H1 (cell line): ENCODE measurements at regions not wholly inside any gene's neighbourhood (a gene's known extent, or its start where the extent isn't known, plus 50 kb on each side); places are given as distances from the start of the nearest gene placed in this dataset.

Experiments used
- CTCF ChIA-PET: fragments of 300-600 bp; sonication (Branson Sonifier 250); formaldehyde crosslinking; loops from one replicate; lab custom pipeline; 2021; ENCODE audit not compliant: partially characterized antibody; lab: Charles Lee
- POLR2A ChIA-PET: fragments of 300-600 bp; sonication (Branson Sonifier 250); formaldehyde crosslinking; loops from one replicate; lab custom pipeline; 2021; ENCODE audit warnings: inconsistent platforms; ENCODE audit not compliant: partially characterized antibody; lab: Charles Lee
- DNase-seq, 2 experiments: peaks; one replicate each; pipeline versions ENCODE4 v3.0.0 to v3.0.0-alpha.2; 2010 to 2022; ENCODE audit warnings: low spot score in 2 of 2, low read depth in 1 of 2, mixed read lengths in 1 of 2
- FAIRE-seq: peaks from 2 replicates; lab custom pipeline; 2011; peaks lifted over from hg19 to GRCh38; lab: Jason Lieb, UNC
- H2AFZ ChIP-seq: 2 replicates; pipeline ENCODE4 v1.8.1; 2012; ENCODE audit warnings: low read length, inconsistent platforms
- H2AK5ac ChIP-seq: 2 replicates; pipeline ENCODE4 v1.6.1; 2013; ENCODE audit warnings: low read depth, low read length
- H2BK120ac ChIP-seq: replicated peaks from 2 replicates; pipeline ENCODE3; 2013; ENCODE audit warnings: low read depth, low read length, inconsistent platforms
- H2BK12ac ChIP-seq: 2 replicates; pipeline ENCODE4 v1.6.1; 2013; ENCODE audit warnings: low read depth, low read length
- H2BK15ac ChIP-seq: 2 replicates; pipeline ENCODE4 v1.6.1; 2013; ENCODE audit warnings: low read length
- H2BK20ac ChIP-seq: 2 replicates; pipeline ENCODE4 v1.6.1; 2013; ENCODE audit warnings: low read length
- H2BK5ac ChIP-seq: 2 replicates; pipeline ENCODE4 v1.6.1; 2013; ENCODE audit warnings: low read depth, low read length
- H3K14ac ChIP-seq: 2 replicates; pipeline ENCODE4 v1.6.1; 2013; ENCODE audit warnings: inconsistent platforms; ENCODE audit not compliant: insufficient read length
- H3K18ac ChIP-seq: 2 replicates; pipeline ENCODE4 v1.6.1; 2013; ENCODE audit warnings: low read length; ENCODE audit errors: extremely low read depth
- H3K23ac ChIP-seq: 2 replicates; pipeline ENCODE4 v1.6.1; 2013; ENCODE audit warnings: inconsistent platforms; ENCODE audit not compliant: insufficient read length
- H3K23me2 ChIP-seq: 2 replicates; pipeline ENCODE4 v1.6.1; 2013; ENCODE audit warnings: low read depth, low read length
- H3K27ac ChIP-seq: 2 replicates; pipeline ENCODE4 v1.6.1; 2011; ENCODE audit warnings: low read depth, low read length, inconsistent platforms
- H3K27me3 ChIP-seq, 4 experiments: replicated peaks in 1 of 4; 1 replicate in 1 of 4; 2 replicates in 3 of 4; pipeline versions ENCODE4 v1.6.1 to v1.8.1; 2011 to 2013; ENCODE audit warnings: low read length in 3 of 4, mild to moderate bottlenecking in 3 of 4, inconsistent platforms in 2 of 4, mixed read lengths in 2 of 4, moderate library complexity in 1 of 4; ENCODE audit not compliant: control insufficient read depth in 3 of 4, insufficient read depth in 3 of 4; ENCODE audit errors: extremely low read depth in 1 of 4
- H3K36me3 ChIP-seq, 4 experiments: 2 replicates each; pipeline versions ENCODE4 v1.6.1 to v1.8.1; 2011 to 2013; ENCODE audit warnings: mild to moderate bottlenecking in 4 of 4, low read length in 3 of 4, moderate library complexity in 2 of 4, control low read depth in 1 of 4, inconsistent platforms in 1 of 4; ENCODE audit not compliant: insufficient read depth in 4 of 4, control insufficient read depth in 2 of 4
- H3K4ac ChIP-seq: replicated peaks from 2 replicates; pipeline ENCODE3; 2013; ENCODE audit warnings: low read length, low read depth, mixed read lengths, inconsistent platforms; ENCODE audit not compliant: insufficient read length
- H3K4me1 ChIP-seq, 4 experiments: replicated peaks in 1 of 4; 1 replicate in 1 of 4; 2 replicates in 3 of 4; pipeline versions ENCODE4 v1.6.1 to v1.8.1; 2011 to 2013; ENCODE audit warnings: low read length in 3 of 4, inconsistent platforms in 2 of 4, mixed read lengths in 1 of 4; ENCODE audit not compliant: insufficient read depth in 4 of 4, control insufficient read depth in 3 of 4
- H3K4me2 ChIP-seq, 2 experiments: 2 replicates each; pipeline versions ENCODE4 v1.6.1 to v1.8.1; 2011 to 2013; ENCODE audit warnings: low read depth in 2 of 2, low read length in 2 of 2, control low read depth in 1 of 2, inconsistent platforms in 1 of 2, mild to moderate bottlenecking in 1 of 2; ENCODE audit not compliant: insufficient read depth in 1 of 2
- H3K4me3 ChIP-seq, 4 experiments: fragments of 200-600, 300-600 bp in 1 of 4; sonication (generic), shearing (Covaris generic), sonication (Bioruptor Twin) in 1 of 4; 2 replicates each; pipeline versions ENCODE4 v1.5.1 to v1.8.1; 2011 to 2016; ENCODE audit warnings: low read length in 4 of 4, low read depth in 3 of 4, control low read depth in 2 of 4, inconsistent platforms in 2 of 4, mild to moderate bottlenecking in 2 of 4, mixed read lengths in 1 of 4, moderate library complexity in 1 of 4; ENCODE audit not compliant: insufficient read depth in 2 of 4; ENCODE audit errors: extremely low read depth in 1 of 4
- H3K56ac ChIP-seq: replicated peaks from 2 replicates; pipeline ENCODE3; 2013; ENCODE audit warnings: low read depth, mild to moderate bottlenecking, mixed read lengths, low read length, inconsistent platforms; ENCODE audit not compliant: insufficient read length
- H3K79me1 ChIP-seq: 2 replicates; pipeline ENCODE4 v1.6.1; 2013; ENCODE audit warnings: low read depth, low read length, control low read depth
- H3K79me2 ChIP-seq, 2 experiments: 2 replicates each; pipeline versions ENCODE4 v1.6.1 to v1.8.1; 2012 to 2013; ENCODE audit warnings: low read length in 2 of 2, mild to moderate bottlenecking in 2 of 2, inconsistent platforms in 1 of 2; ENCODE audit not compliant: insufficient read depth in 2 of 2, control insufficient read depth in 1 of 2
- H3K9ac ChIP-seq, 4 experiments: replicated peaks in 1 of 4; 1 replicate in 1 of 4; 2 replicates in 3 of 4; pipeline versions ENCODE4 v1.6.1 to v1.8.1; 2011 to 2013; ENCODE audit warnings: low read depth in 3 of 4, low read length in 3 of 4, control low read depth in 2 of 4, mild to moderate bottlenecking in 2 of 4, moderate library complexity in 2 of 4, inconsistent platforms in 1 of 4; ENCODE audit errors: extremely low read depth in 1 of 4
- H3K9me3 ChIP-seq, 2 experiments: 2 replicates each; pipeline versions ENCODE4 v1.6.1 to v1.8.1; 2012 to 2013; ENCODE audit warnings: mild to moderate bottlenecking in 2 of 2, moderate library complexity in 2 of 2, control low read depth in 1 of 2, inconsistent platforms in 1 of 2, low read depth in 1 of 2, low read length in 1 of 2, mixed read lengths in 1 of 2; ENCODE audit not compliant: insufficient read depth in 2 of 2
- H4K20me1 ChIP-seq, 2 experiments: replicated peaks in 1 of 2; 2 replicates each; pipeline versions ENCODE3 to v1.8.1; 2011 to 2013; ENCODE audit warnings: inconsistent platforms in 2 of 2, low read length in 2 of 2, mild to moderate bottlenecking in 1 of 2; ENCODE audit not compliant: insufficient read depth in 2 of 2, control insufficient read depth in 1 of 2
- H4K5ac ChIP-seq: 2 replicates; pipeline ENCODE4 v1.6.1; 2013; ENCODE audit warnings: low read length, low read depth, mixed read lengths, inconsistent platforms; ENCODE audit not compliant: insufficient read length
- H4K8ac ChIP-seq: 2 replicates; pipeline ENCODE4 v1.8.0; 2013; ENCODE audit warnings: mild to moderate bottlenecking, moderate library complexity, low read length, inconsistent platforms; ENCODE audit not compliant: insufficient read depth; ENCODE audit errors: extremely low read depth
- H4K91ac ChIP-seq: replicated peaks from 2 replicates; pipeline ENCODE3; 2013; ENCODE audit warnings: low read length, mixed read lengths, inconsistent platforms; ENCODE audit not compliant: insufficient read length
- BACH1 ChIP-seq: IDR thresholded peaks from 2 replicates; pipeline ENCODE4 v1.6.1; 2012; ENCODE audit warnings: low read length, improper control_type of control experiment
- CHD1 ChIP-seq: IDR thresholded peaks from 2 replicates; pipeline ENCODE4 v1.6.1; 2012; ENCODE audit warnings: low read depth, low read length, improper control_type of control experiment
- CREB1 ChIP-seq: IDR thresholded peaks from 2 replicates; pipeline ENCODE4 v1.6.1; 2012; ENCODE audit warnings: inconsistent platforms
- CTCF ChIP-seq, 3 experiments: IDR thresholded peaks; 1 replicate in 2 of 3; 2 replicates in 1 of 3; pipeline versions ENCODE4 v1.5.1 to v1.6.1; 2011; ENCODE audit warnings: low read length in 3 of 3, mild to moderate bottlenecking in 3 of 3, inconsistent platforms in 2 of 3, low read depth in 1 of 3, moderate library complexity in 1 of 3; ENCODE audit not compliant: insufficient read depth in 1 of 3; ENCODE audit errors: control extremely low read depth in 1 of 3
- NRF1 ChIP-seq: IDR thresholded peaks from 2 replicates; pipeline ENCODE4 v1.6.1; 2011; ENCODE audit warnings: mild to moderate bottlenecking, low read depth, low read length, improper control_type of control experiment
- POLR2A ChIP-seq, 2 experiments: IDR thresholded peaks; 1 replicate in 1 of 2; 2 replicates in 1 of 2; pipeline ENCODE4 v1.6.1; 2011; ENCODE audit warnings: low read depth in 2 of 2, low read length in 2 of 2, mild to moderate bottlenecking in 2 of 2; ENCODE audit errors: control extremely low read depth in 1 of 2
- SIX5 ChIP-seq: IDR thresholded peaks from 2 replicates; pipeline ENCODE4 v1.6.1; 2011; ENCODE audit warnings: mild to moderate bottlenecking, low read depth, low read length
- SP2 ChIP-seq: IDR thresholded peaks from 2 replicates; pipeline ENCODE4 v1.6.1; 2012; ENCODE audit warnings: mild to moderate bottlenecking, low read length, inconsistent platforms
- SUZ12 ChIP-seq: fragments of 200-600 bp; sonication (generic); IDR thresholded peaks from 2 replicates; pipeline ENCODE4 v1.6.1; 2012; ENCODE audit warnings: mild to moderate bottlenecking, inconsistent platforms, low read length, moderate library complexity, mixed read lengths
- TCF12 ChIP-seq: IDR thresholded peaks from 2 replicates; pipeline ENCODE4 v1.6.1; 2011; ENCODE audit warnings: low read depth, mild to moderate bottlenecking, low read length
- TEAD4 ChIP-seq: IDR thresholded peaks from 2 replicates; pipeline ENCODE4 v1.6.1; 2012; ENCODE audit warnings: low read depth, low read length, inconsistent platforms, mixed read lengths
- ZNF274 ChIP-seq: IDR thresholded peaks from 2 replicates; pipeline ENCODE4 v1.7.0; 2012; ENCODE audit warnings: low read length, borderline replicate concordance; ENCODE audit errors: extremely low read depth
- WGBS, 2 experiments: shearing (Covaris generic) in 1 of 2; methylation state at CpG; one replicate each; pipeline versions ENCODE4 v1.1.6 to v1.1.7; 2013 to 2015; ENCODE audit warnings: low lambda C conversion rate in 2 of 2, mixed read lengths in 2 of 2, inconsistent platforms in 1 of 2, low coverage in 1 of 2, missing lambda C conversion rate in 1 of 2; ENCODE audit not compliant: insufficient replicate concordance in 2 of 2, insufficient coverage in 1 of 2, insufficient read length in 1 of 2; ENCODE audit errors: extremely low coverage in 1 of 2, missing lambda C conversion rate in 1 of 2; 5-methylcytosine and 5-hydroxymethylcytosine counted together
- TF ChIP-seq, protein P1 (sequence below): IDR thresholded peaks from 2 replicates; pipeline ENCODE4 v1.6.1; 2012; ENCODE audit warnings: inconsistent platforms

DNA sequence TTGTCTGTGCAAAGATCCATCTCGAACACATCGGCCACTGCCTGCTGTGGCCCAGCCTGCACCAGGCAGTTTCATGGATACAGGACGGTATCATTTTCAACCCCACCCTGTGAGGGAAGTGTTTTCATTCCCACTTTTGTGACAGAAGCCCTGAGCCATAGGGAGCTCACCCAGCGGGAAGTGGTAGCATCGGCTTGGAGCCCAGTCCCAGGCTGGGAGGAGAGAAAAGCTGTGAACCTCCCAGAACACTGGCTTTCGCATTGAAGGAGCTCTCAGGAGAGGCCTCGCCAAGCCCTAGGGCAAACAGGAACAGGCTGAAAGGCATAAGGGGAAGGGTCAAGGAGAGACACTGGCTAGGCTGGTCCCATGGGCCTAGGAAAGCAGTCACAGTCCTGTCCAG is 166.1 kb downstream of the TFCP2L1 start:
- POLR2A ChIA-PET, result interaction anchor here (0.6 to 2.0 kb wide), 2 partner anchors 43 to 90 kb away, joined by 3 to 7 read pairs; no protein-coding TSS in a partner anchor
- TF ChIP-seq TCF12, result no peak
- TF ChIP-seq BACH1, result no peak
- TF ChIP-seq TEAD4, result no peak
- TF ChIP-seq POLR2A (IDR thresholded peaks at IDR 0.05; ENCODE audit: control extremely low read depth in 1 of 2, low read depth in 2 of 2, low read length in 2 of 2), result no peak
- no peak for TF ChIP-seq SIX5
- TF ChIP-seq, protein P1, sequence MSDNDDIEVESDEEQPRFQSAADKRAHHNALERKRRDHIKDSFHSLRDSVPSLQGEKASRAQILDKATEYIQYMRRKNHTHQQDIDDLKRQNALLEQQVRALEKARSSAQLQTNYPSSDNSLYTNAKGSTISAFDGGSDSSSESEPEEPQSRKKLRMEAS, result no peak
- no peak for TF ChIP-seq CTCF (IDR thresholded peaks at IDR 0.05; ENCODE audit: control extremely low read depth in 1 of 3, insufficient read depth in 1 of 3, low read depth in 1 of 3, low read length in 3 of 3)
- TF ChIP-seq CHD1, result no peak
- no peak for TF ChIP-seq NRF1
- TF ChIP-seq ZNF274, result no peak
- TF ChIP-seq CREB1, result no peak
- no peak for TF ChIP-seq SP2
- no peak for TF ChIP-seq SUZ12

More for the DNA sequence above, 166.1 kb downstream of the TFCP2L1 start:
- H2AK5ac ChIP-seq, result no peak overlapping the region
- H3K79me2 ChIP-seq, result no peaks in the 10 kb centered on the region
- no peak overlapping the region for H3K4me2 ChIP-seq
- no peak overlapping the region for H3K9ac ChIP-seq
- H2BK15ac ChIP-seq, result no peak overlapping the region
- H3K79me1 ChIP-seq, result no peaks in the 10 kb centered on the region
- H4K5ac ChIP-seq, result no peak overlapping the region
- no peaks in the 10 kb centered on the region for H3K23me2 ChIP-seq
- no peak overlapping the region for H4K8ac ChIP-seq
- 83% methylated on average over 7 of the region's 7 CpGs; no CpG with 5 or more reads in 1 of the 2 experiments for WGBS, 2 experiments
- H3K4me3 ChIP-seq, result no peak overlapping the region
- H3K23ac ChIP-seq, result no peak overlapping the region
- no peaks in the 10 kb centered on the region for H3K27me3 ChIP-seq
- no peak overlapping the region for H2BK5ac ChIP-seq
- H3K9me3 ChIP-seq, result 0 out of 4 replicates have a peak, but pooled peaks cover 0 to 4% of the 10 kb centered on the region in 2 experiments
- CTCF ChIA-PET, result interaction anchor here (0.7 to 1.2 kb wide), 4 partner anchors 8 to 237 kb away, joined by 3 to 8 read pairs (median 4); no protein-coding TSS in a partner anchor
- H3K27ac ChIP-seq, result no peak overlapping the region
- no peaks in the 10 kb centered on the region for H4K20me1 ChIP-seq
- H3K18ac ChIP-seq, result no peak overlapping the region
- no peak overlapping the region for H3K56ac ChIP-seq
- H3K4ac ChIP-seq, result no peak overlapping the region
- H2BK12ac ChIP-seq, result no peak overlapping the region
- FAIRE-seq (no peak), DNase-seq (no peak)
- no peak overlapping the region for H2BK20ac ChIP-seq
- no peak overlapping the region for H3K14ac ChIP-seq
- no peaks in the 10 kb centered on the region for H3K36me3 ChIP-seq
- H4K91ac ChIP-seq, result no peak overlapping the region
- no peaks in the 10 kb centered on the region for H3K4me1 ChIP-seq
- no peak overlapping the region for H2AFZ ChIP-seq
- H2BK120ac ChIP-seq, result no peak overlapping the region
